ENCODE measurements at regions not wholly inside any gene's neighbourhood (a gene's known extent, or its start where the extent isn't known, plus 50 kb on each side); places are given as distances from the start of the nearest gene placed in this dataset.

GRCh38 chr14:97785495-97785894, 988.3 kb downstream of the VRK1 start:
- no peak overlapping the region for H3K56ac ChIP-seq (ENCODE audit: extremely low read depth, insufficient read depth, low read length)
- no peak overlapping the region for H3K4ac ChIP-seq (ENCODE audit: low read depth, low read length)
- H3K9ac ChIP-seq (ENCODE audit: low read depth, low read length): no peak overlapping the region
- no TSS peak for BruUV-seq (replicated peaks)
- in situ Hi-C loops (cut with MboI; ENCODE audit: low sequenced_read_pairs): no loop called here
- no peaks in the 10 kb centered on the region for H3K27me3 ChIP-seq (ENCODE audit: control insufficient read depth, insufficient read depth, low read length)
- intact Hi-C loops (cut with micrococcal nuclease): no loop called here
- peaks cover 14% of the 10 kb centered on the region; the same call in 1 of the 2 replicates for H3K9me3 ChIP-seq (ENCODE audit: control insufficient read depth, insufficient read depth, low read length)
- no peak overlapping the region for H2BK20ac ChIP-seq (ENCODE audit: low read depth, low read length)
- ChIA-PET CTCF (no interaction called here), POLR2A (ENCODE audit: unreplicated experiment) (no interaction called here)
- H3K4me1 ChIP-seq (ENCODE audit: control insufficient read depth, insufficient read depth, low read length): no peaks in the 10 kb centered on the region
- DNase-seq (no peak), ATAC-seq (ENCODE audit: low read depth) (no peak)
- H3K36me3 ChIP-seq (ENCODE audit: control insufficient read depth, insufficient read depth, low read length): no peaks in the 10 kb centered on the region
- no peak overlapping the region for H3K4me2 ChIP-seq (ENCODE audit: low read depth, low read length)
- H4K5ac ChIP-seq (ENCODE audit: low read depth, low read length): no peak overlapping the region
- H2BK15ac ChIP-seq (ENCODE audit: low read depth, low read length): no peak overlapping the region
- dilution Hi-C loops (cut with HindIII; ENCODE audit: low sequenced_read_pairs, unreplicated experiment): no loop called here
- no peaks in the 10 kb centered on the region for H4K20me1 ChIP-seq (ENCODE audit: insufficient read depth, low read length)
- no peak overlapping the region for H3K27ac ChIP-seq (ENCODE audit: insufficient read depth, low read length)
- no peak overlapping the region for H2BK5ac ChIP-seq (ENCODE audit: low read depth, low read length, poor library complexity, severe bottlenecking)
- TF ChIP-seq RAD21 (IDR thresholded peaks at IDR 0.05; ENCODE audit: low read length): no peak
- TF ChIP-seq USF2 (IDR thresholded peaks at IDR 0.05; ENCODE audit: low read depth, low read length): no peak
- TF ChIP-seq SMC3 (IDR thresholded peaks at IDR 0.05; ENCODE audit: low read depth, low read length): no peak
- no peak for TF ChIP-seq FOS (IDR thresholded peaks at IDR 0.05; ENCODE audit: low read depth, low read length)
- no peak for TF ChIP-seq POLR2A (IDR thresholded peaks at IDR 0.05; ENCODE audit: low read depth, low read length)
- no peak for TF ChIP-seq ELK1 (IDR thresholded peaks at IDR 0.05; ENCODE audit: borderline replicate concordance, low read depth, low read length)
- TF ChIP-seq CTCF (conservative IDR thresholded peaks at IDR 0.05; ENCODE audit: low read depth, low read length): no peak
- TF ChIP-seq MAFK (IDR thresholded peaks at IDR 0.05; ENCODE audit: low read depth, low read length): no peak
- no peak for TF ChIP-seq MXI1 (IDR thresholded peaks at IDR 0.05; ENCODE audit: borderline replicate concordance, low read depth, low read length)
- TF ChIP-seq CHD1 (IDR thresholded peaks at IDR 0.05; ENCODE audit: low read depth, low read length): no peak
- TF ChIP-seq CEBPB (IDR thresholded peaks at IDR 0.05; ENCODE audit: low read depth, low read length): no peak
- TF ChIP-seq BHLHE40 (IDR thresholded peaks at IDR 0.05; ENCODE audit: low read depth, low read length): no peak
- TF ChIP-seq RCOR1 (IDR thresholded peaks at IDR 0.05; ENCODE audit: insufficient replicate concordance, low read length): no peak
- TF ChIP-seq NFE2L2 (IDR thresholded peaks at IDR 0.05; ENCODE audit: low read depth, low read length): no peak
- no peak for TF ChIP-seq RFX5 (IDR thresholded peaks at IDR 0.05; ENCODE audit: low read depth, low read length)
- H3K23ac ChIP-seq (ENCODE audit: low read depth, low read length): no peak overlapping the region
- H3K4me3 ChIP-seq (ENCODE audit: insufficient read depth, low read depth, low read length): no peak overlapping the region
- H2AK9ac ChIP-seq (replicated peaks; ENCODE audit: low read depth, low read length, poor library complexity): no peak overlapping the region
- H3K79me1 ChIP-seq (ENCODE audit: low read depth in 1 of 2, low read length in 2 of 2): no peaks in the 10 kb centered on the region
- H2BK120ac ChIP-seq (ENCODE audit: low read depth, low read length): no peak overlapping the region
- H2AK5ac ChIP-seq (ENCODE audit: low read depth, low read length): no peak overlapping the region
- no CpG with 5 or more reads among the region's 1 CpG for WGBS, 2 experiments (ENCODE audit: extremely low coverage in 2 of 2, insufficient read length in 1 of 2)
- no peak overlapping the region for H4K91ac ChIP-seq (ENCODE audit: insufficient read depth, low read depth, low read length)
- H3K18ac ChIP-seq (ENCODE audit: low read depth, low read length): no peak overlapping the region
- H4K8ac ChIP-seq (ENCODE audit: low read depth in 2 of 2, low read length in 2 of 2): no peak overlapping the region
- H3K14ac ChIP-seq (replicated peaks; ENCODE audit: low read depth, low read length): no peak overlapping the region
- H3K9me1 ChIP-seq (ENCODE audit: insufficient read depth, low read length): no peaks in the 10 kb centered on the region
- H2AFZ ChIP-seq (replicated peaks; ENCODE audit: low read length, poor library complexity): no peak overlapping the region

All from IMR-90 (cell line).